ENCODE measurements at regions not wholly inside any gene's neighbourhood (a gene's known extent, or its start where the extent isn't known, plus 50 kb on each side); places are given as distances from the start of the nearest gene placed in this dataset.
"Not testable (repeated sequence)": the region's sequence is repeated elsewhere in the genome, so short reads cannot be mapped to it uniquely, and the experiment has no call there.

DNA sequence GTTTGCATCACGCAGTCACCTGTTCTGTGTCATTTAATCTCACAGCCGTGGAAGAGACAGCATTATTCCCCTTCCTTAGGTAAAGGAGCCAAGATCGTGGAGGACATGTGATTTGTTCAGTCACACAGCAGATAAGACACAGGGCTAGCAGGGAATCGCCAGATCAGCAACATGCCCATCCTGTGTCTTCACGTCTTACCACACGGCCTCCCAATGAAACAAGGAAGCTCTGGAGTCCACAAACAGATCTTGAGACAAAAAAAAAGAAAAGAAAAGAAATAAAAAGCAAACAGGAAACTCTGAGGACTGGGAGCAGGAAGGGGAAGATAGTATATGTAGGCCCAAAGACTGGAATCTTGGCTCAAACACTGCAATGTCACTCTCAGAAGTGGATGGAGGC, 155.3 kb downstream of the ADSS2 start:
- no peak for DNase-seq (ENCODE audit: low read depth in 2 of 2)

DNA sequence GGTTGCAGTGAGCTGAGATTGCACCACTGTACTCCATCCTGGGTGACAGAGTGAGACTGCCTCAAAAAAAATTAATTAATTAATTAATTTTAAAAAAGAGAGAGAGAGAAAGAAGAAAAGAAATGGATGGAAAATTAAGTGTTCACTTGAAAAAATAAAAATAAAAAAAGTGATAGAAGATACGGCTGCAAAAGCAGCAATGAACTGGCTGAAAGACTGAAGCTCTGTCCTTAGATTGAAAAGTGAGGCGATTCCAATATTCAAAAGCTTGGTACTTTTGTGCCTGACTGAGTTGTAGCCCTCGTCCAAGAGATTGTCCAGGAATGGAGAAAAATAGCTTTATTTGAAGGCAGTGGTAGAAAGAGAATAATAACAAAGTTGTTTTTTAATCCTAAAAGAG, 154.6 kb downstream of the ADSS2 start:
- DNase-seq (ENCODE audit: low read depth in 2 of 2), result no peak

DNA sequence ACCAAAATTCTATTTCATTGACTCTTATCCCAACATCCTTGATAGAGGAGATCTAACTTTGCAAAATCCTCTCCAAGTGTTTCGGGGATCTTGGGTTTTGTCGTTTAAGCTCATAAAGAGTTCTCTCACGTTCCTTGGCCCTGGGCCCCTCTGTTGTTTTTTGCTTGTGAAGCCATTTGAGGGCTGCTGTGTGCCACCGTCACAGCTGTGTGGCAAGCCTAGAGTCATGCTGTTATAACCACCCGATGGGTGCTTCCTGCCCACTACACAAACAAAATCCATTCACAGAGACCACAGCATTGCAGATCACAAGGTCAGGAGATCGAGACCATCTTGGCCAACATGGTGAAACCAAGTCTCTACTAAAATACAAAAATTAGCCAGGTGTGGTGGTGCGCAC, 154.1 kb downstream of the ADSS2 start:
- DNase-seq (ENCODE audit: low read depth in 2 of 2), result no peak

- DNase-seq (ENCODE audit: low read depth in 2 of 2), result not testable (repeated sequence)
These were observed 151.7 kb downstream of the ADSS2 start for GRCh38 chr1:244300029-244300375.

- no peak for DNase-seq (ENCODE audit: low read depth in 2 of 2)
These were observed 150.0 kb downstream of the ADSS2 start for GRCh38 chr1:244301595-244302130.

GRCh38 chr1:244302876-244303609, 148.7 kb downstream of the ADSS2 start:
- no peak for DNase-seq (ENCODE audit: low read depth in 2 of 2)

DNA sequence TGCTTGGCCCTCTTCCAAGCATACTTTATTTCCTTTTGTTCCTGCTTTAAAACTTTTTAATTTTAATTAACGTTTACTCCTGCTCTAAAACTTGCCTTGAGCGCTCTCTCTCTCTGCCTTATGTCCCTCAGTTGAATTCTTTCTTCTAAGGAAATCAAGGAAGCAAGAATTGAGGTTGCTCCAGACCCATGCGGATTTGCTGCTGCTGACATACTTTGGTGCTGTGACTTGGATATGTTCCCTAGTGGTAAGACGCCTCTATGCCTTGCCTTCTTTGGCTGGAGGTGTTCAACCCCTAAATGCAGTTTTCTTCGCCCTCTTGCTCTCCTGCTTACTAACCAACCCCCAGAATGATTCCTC, 148.1 kb downstream of the ADSS2 start:
- DNase-seq (ENCODE audit: low read depth in 2 of 2), result no peak

GRCh38 chr1:244304156-244304555, 147.6 kb downstream of the ADSS2 start:
- DNase-seq (ENCODE audit: low read depth in 2 of 2), result no peak

DNA sequence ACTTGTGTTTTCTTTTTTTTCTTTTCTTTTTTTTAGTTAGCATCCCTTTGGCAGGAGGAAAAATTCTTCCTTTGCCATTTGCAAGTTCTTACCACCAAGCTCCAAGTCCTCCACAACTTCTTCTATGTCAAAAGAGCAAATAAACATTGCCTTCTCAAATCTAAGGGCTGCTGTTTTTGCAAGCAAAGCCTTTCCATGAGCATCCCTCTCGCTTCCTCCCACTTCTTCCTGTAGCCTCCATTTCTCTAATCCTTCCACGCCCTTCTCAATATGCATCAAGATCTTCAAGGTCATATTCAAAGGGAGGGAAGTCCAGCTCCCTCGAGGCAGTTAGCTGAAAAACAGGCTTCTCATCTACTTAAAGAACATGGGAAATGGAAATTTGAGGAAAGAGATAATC, 147.1 kb downstream of the ADSS2 start:
- DNase-seq (ENCODE audit: low read depth in 2 of 2), result no peak

GRCh38 chr1:244305776-244306341, 145.8 kb downstream of the ADSS2 start:
- DNase-seq (ENCODE audit: low read depth in 2 of 2), result no peak

- DNase-seq (ENCODE audit: low read depth in 2 of 2), result no peak
These were observed 145.2 kb downstream of the ADSS2 start for GRCh38 chr1:244306544-244306943.

- not testable (repeated sequence) for DNase-seq (ENCODE audit: low read depth in 2 of 2)
These were observed 142.5 kb downstream of the ADSS2 start for GRCh38 chr1:244309191-244309590.

DNA sequence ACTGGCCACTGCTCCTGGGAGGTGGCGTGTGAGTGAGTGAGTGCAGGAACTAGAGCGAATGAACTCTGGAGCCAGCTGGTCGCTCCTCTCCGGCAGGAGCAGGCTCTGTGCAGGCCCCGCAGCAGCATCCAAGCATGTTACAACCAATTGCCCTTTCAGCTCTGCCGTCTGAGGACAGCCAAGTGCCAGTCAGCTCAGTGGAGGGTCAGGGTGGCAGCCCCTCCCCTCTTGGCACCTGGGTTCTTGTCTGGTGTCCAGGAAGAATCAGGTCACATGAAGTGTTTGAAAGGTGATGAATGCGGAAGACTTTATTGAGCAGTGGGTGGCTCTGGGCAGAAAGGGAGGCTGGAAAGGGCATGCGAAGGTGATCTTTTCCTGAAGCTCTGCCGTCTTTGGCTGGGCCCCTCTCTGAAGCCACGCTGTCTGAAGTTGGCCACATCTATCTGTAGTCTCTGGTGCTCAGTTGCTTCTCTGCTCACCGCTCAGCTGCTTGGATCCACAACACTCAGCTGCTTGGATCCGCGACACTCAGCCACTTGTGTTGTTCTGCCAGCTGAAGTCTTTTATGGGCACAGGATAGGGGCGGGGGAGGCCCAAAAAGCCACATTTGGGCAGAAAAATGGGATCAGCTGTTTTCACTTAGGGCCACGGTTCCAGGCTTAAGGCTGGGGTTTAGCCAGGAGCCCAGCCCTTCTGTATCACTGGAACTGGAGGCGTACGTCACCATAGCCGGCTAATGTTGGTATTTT, 139.8 kb downstream of the ADSS2 start:
- no peak for DNase-seq (ENCODE audit: low read depth in 2 of 2)

- no peak for DNase-seq (ENCODE audit: low read depth in 2 of 2)
These were observed 138.4 kb downstream of the ADSS2 start for GRCh38 chr1:244313346-244313745.

GRCh38 chr1:244314921-244315559, 136.7 kb downstream of the ADSS2 start:
- DNase-seq (ENCODE audit: low read depth in 2 of 2), result no peak

DNA sequence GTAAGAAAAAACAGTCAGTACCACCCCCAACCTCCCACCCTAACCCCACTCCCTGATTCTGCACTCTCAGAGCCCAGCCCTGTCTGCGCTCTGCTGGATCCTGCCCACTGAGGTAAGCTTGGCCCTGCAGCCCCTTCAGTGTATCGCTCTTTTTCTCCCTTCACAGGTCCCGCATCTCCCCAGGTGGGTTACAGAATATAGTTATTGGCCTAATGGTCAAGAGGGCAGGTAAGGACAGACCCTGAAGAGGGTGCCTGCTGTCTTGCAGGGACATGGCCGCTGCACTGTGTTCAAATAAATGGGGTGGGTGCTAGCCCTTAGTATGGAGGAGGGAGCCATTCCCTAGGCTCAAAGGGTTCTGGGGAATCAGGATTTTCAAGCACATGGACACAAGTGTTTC, 135.7 kb downstream of the ADSS2 start:
- DNase-seq (ENCODE audit: low read depth in 2 of 2), result no peak

- no peak for DNase-seq (ENCODE audit: low read depth in 2 of 2)
These were observed 135.3 kb downstream of the ADSS2 start for GRCh38 chr1:244316407-244316806.

GRCh38 chr1:244316986-244317655, 134.6 kb downstream of the ADSS2 start:
- DNase-seq (ENCODE audit: low read depth in 2 of 2), result no peak

DNA sequence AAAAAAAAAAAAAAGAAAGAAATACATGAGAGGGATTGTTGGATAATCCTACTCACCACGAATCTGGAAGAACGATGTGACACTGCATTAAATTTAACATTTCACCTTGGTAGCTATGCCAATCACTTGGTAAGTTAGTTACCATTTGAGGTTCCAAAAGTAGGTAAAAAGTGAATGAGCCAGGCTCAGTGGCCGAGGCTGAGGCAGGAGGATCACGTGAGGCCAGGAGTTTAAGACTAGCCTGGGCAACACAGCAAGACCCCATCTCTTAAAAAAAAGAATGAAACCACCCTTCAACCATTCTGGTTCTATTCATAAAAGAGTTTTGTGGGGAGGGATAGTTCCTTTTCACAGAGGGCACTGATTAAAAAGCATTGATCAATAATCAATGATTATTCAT, 133.6 kb downstream of the ADSS2 start:
- no peak for DNase-seq (ENCODE audit: low read depth in 2 of 2)

DNA sequence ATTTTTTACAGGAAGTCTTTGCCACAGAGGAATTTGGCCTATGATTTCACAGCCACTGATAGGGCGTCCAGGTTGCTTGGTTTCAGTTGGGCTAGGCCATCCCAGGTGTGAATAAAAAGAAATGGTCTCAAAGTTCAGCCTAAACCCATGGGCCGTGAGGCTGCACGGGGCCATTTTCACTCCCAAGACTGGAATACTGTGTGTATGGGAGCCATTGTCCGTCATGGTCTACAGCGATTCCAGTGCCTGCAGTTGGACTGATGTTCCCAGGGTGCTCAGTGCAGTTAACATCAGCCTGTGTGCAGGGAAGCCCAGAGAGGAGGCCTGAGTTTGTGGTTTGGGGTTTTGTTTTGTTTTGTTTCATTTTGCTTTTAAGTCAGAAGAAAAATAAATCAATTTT, 133.2 kb downstream of the ADSS2 start:
- no peak for DNase-seq (ENCODE audit: low read depth in 2 of 2)

DNA sequence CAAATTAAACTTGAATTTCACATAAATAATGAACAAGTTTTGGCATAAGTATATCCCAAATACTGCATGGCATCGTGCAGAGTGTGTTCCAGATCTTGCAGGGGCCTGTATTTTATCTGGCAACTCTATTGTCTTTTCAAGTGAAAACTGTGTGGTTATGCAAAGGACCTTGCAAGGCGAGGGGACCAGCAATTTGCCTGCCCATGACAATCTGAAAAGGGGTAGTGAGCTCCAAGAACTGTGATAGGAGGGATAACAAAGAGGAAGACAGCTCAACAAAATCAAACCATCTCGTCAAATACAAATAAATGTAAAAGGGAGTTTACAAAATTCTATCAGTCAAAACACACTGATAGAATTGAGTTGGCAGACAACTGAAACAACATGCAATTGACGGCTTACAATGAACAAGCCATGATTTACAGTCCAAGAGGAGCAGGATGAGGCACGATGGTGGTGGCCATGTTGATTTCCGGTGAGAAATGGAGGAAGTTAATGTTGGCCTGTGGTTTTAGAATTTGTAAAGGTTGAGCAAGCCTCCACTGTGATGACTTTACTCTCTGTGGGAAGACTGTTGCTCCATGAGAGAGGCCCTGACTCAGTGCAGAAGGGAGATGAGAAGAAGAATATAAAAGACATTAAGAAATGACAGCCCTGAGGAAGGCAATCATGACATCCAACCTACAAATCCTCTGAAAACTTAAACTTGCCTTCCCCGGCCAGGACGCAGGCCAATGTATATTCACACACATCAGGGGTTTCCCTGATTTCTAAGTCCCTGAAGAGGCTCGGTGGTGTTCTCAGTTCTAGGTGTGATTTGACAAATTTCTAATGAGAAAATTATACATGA, 132.2 kb downstream of the ADSS2 start:
- DNase-seq (ENCODE audit: low read depth in 2 of 2), result peak; percentile 12 to 30

All from stimulated activated CD8-positive, alpha-beta memory T cell treated with anti-CD3 and anti-CD28 coated beads, Interleukin-7, amount 100 ng/mL, for 4 hours (primary cell).